SH-SY5Y (cell line): ENCODE measurements at regions not wholly inside any gene's neighbourhood (a gene's known extent, or its start where the extent isn't known, plus 50 kb on each side); places are given as distances from the start of the nearest gene placed in this dataset.

Source experiments
- GATA2 ChIP-seq: IDR thresholded peaks from 2 replicates; pipeline ENCODE4 v1.6.1; 2011; ENCODE audit warnings: mild to moderate bottlenecking, low read depth, low read length
- GATA3 ChIP-seq: IDR thresholded peaks from 2 replicates; pipeline ENCODE4 v1.6.1; 2011; ENCODE audit warnings: low read depth, mild to moderate bottlenecking, low read length, moderate library complexity

GRCh38 chr15:92565351-92566125 lies 90.0 kb downstream of the FAM174B start:
- no peak for TF ChIP-seq GATA2
- no peak for TF ChIP-seq GATA3

DNA sequence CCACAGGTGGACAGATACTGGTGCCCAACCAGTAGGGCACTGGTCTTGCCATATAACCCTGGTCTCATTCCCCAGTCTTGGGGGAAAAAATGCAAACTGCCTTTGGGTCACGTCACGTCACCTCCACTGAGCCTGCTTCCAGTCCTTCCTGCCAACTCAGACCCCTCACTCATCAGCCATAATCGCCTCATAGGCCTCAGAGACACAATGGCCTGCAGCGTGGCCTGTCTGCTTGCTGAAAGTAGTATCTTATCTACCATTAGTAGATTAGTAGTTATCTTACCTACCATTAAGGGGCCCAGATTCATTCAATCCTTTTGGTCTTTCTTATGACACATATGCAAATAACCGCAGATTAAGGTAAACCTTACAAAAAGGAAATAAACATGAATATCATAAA lies 93.8 kb downstream of the FAM174B start:
- TF ChIP-seq GATA3: no peak
- TF ChIP-seq GATA2: no peak

GRCh38 chr15:92553317-92553716 lies 102.3 kb downstream of the FAM174B start:
- TF ChIP-seq GATA2 (no peak), GATA3 (no peak)

- no peak for TF ChIP-seq GATA2
- TF ChIP-seq GATA3: no peak
These were observed 109.6 kb downstream of the FAM174B start for GRCh38 chr15:92545996-92546395.

DNA sequence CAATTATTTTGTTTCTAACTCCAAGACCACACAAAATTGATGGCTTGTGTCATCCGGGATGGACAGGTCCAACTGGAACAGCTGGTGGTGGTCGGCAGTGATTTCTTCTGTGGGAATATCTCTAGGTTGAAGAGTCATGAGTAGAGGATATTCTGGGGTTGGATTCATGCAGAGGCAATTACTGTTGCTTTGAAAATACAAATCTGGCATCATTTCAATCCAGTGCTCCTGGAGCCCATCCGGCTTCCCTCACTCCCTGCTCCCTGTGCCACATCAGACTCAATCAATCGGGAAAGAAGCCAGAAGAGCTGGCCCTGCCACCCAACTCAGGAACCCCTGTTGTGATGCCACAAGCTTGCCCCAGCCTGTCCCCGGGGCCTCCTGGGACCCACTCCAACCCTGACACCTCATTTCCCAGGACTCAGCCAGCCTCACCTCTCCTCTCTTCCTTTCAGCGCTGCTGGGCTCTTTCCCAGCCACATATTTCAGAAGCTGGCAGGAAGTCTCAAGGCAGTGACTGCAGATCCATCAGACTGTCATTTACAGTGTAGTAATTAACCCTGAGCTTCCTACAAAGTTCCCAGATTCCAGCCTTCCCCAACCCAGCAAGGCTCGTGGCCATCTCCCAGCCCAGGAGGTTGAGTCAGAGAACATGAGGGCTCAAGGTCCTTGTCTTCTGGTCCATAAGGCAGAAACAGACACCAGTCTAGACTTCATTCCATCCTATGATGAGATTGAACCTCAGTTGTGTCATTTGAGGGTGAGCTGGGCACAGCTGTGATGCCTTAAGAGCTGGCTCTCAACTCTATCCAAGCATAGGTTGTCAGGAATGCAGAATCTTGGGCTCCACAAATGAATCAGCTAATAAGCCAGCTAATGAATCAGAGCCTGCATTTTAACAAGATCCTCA lies 114.0 kb downstream of the FAM174B start:
- TF ChIP-seq GATA3 (no peak), GATA2 (no peak)

DNA sequence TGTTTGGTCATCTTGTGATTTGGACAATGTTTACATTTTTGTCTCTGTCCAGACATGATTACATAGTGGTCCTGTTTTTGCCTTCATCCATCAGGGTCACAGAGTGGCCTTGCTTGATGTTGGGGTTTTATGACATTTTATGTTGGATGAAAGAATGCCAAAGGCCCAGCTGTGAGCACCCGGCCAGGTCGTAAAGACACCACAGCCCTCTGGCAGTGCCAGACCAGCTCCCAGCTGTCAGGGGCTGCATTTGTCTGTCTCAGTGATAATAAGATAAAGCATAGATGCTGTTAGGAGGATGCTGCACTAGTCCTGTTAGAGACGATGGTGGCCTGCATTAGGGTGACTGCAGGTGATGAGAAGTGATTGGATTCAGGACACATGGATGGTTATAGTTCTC lies 117.5 kb downstream of the FAM174B start:
- TF ChIP-seq GATA3: no peak
- TF ChIP-seq GATA2: peak; percentile 67

DNA sequence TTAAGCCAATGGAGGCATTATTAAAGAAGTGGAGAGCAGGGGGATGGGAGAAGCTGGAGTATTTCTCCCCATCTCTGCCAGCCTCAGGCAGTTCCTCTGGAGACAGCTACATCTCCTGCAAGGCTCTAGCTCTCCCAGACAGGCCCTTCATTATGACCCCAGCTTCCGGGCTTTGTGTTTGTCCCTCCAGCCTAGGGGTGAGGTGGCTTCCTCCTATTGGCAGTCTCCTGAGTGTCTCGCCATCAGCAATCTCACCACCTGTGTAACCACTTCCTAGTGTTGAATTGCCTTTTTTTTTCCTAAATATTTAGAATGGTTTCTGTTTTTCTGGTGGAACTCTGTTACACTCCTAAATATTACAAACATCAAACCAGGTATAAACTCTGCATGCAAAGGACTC lies 122.3 kb downstream of the FAM174B start:
- TF ChIP-seq GATA3 (no peak), GATA2 (no peak)

DNA sequence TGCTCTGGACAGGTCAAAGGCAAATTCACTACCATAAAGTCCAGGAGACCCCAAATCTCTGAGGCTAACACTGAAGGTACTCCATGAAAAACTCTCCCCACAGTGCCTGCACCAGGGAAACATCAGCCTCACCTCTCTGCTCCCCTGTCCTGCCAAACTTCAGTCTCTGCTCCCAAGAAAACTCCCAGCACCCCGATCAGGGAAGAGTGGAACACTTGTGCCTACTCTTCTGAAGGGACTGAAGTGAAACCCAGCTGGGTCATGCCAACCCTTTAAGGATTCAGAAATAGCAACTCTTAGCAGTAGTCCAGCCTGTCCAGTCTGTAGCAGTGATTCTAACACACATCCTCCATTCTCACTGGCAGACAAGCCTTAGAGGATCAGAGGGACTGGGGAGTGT lies 124.2 kb downstream of the FAM174B start:
- TF ChIP-seq GATA3 (no peak), GATA2 (no peak)

GRCh38 chr15:92528736-92529135 lies 126.8 kb downstream of the FAM174B start:
- TF ChIP-seq GATA2 (no peak), GATA3 (no peak)

DNA sequence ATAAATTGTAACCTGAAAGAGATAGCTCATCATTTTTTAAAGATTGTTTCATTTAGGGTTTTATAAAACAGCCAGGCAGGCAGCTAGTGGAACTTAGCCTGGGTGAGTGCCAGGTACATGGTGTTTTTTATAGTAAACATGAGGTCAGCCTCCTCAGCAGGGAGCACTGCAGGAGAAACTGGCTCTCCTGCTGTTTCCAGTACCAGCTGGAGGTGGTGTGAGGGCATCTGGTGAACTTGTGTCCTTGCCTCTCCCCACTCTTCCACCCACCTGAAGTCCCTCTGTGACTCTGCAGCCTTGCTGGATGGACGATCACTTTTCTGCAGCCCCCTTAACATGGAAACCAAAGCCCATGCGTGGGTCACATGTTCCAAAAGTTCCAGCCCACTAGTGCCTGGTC lies 128.4 kb downstream of the FAM174B start:
- TF ChIP-seq GATA3 (no peak), GATA2 (no peak)

DNA sequence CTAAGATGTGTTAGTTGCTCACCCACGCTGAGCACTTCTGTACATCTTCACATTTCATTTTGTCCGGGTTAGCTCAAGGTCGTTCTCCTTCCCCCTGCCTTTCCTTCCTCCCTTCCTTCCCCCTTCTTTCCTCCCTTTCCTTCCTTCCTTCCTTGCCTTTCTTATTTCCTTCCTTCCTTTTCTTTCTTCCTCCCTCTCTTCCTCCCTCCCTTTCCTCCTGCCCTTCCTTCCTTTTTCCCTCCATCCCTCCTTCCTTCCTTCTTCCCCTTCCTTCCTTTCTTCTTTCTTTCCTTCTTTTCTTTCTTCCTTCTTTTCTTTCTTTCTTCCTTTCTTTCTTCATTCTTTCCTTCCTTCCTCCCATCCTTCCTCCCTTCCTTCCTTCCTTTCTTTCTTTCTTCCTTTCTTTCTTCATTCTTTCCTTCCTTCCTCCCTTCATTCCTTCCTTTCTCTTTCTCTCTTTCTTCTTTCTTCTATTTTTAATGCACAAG lies 129.8 kb downstream of the FAM174B start:
- no peak for TF ChIP-seq GATA2
- no peak for TF ChIP-seq GATA3

GRCh38 chr15:92524874-92525565 lies 130.6 kb downstream of the FAM174B start:
- no peak for TF ChIP-seq GATA3
- no peak for TF ChIP-seq GATA2

DNA sequence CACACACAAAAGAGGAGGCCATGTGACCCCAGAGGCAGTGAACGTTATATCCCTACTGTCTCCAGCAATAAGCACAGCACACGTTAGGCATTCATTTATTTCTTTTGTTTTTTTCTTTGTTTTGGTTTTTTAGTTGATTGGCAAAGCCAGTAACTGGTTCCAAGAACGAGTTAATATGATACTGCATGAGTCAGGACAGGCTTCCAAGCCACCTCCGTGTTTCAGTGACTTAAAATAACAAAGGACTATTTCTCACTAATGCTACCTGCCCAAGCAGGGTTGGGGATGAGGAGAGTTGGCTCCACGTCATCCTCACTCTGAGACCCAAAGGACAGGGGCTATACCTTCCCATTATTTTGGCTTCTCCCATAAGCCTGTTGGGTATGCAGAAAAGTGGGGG lies 130.5 kb downstream of the ST8SIA2 start:
- TF ChIP-seq GATA3 (no peak), GATA2 (no peak)

DNA sequence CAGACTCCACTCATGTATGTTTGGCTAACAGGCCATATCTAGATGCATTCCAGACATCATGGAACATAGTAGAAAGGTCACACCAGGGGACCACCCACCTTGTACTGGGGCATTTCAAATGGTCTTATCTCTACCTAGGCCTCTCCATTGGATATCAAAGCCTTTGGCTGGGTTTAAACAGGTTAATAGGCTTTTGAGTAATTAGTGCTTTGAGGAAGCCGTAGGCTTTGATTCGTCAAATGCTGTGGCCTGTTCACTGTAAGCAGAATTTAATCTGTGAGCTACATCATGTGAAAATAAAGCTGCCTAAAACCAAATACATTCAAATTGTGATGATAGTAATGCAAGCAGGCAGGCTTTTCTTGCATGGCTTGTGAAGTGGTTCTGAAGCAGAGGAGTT lies 129.5 kb downstream of the ST8SIA2 start:
- TF ChIP-seq GATA3 (no peak), GATA2 (no peak)
